HEK293T (cell line): ENCODE measurements at regions not wholly inside any gene's neighbourhood (a gene's known extent, or its start where the extent isn't known, plus 50 kb on each side); places are given as distances from the start of the nearest gene placed in this dataset.

ENCODE experiments used
- CTCF ChIA-PET: fragments of 350-600 bp; formaldehyde crosslinking; extraction: SDS; loops from one replicate; lab custom pipeline; 2021; ENCODE audit warnings: antibody characterized with exemption, inconsistent platforms; lab: Yijun Ruan, JAX
- POLR2A ChIA-PET: fragments of 350-600 bp; formaldehyde crosslinking; extraction: SDS; loops from one replicate; lab custom pipeline; 2020; ENCODE audit warnings: antibody characterized with exemption, inconsistent platforms; lab: Yijun Ruan, JAX
- DNase-seq: peaks from one replicate; pipeline ENCODE4 v3.0.0; 2012; ENCODE audit warnings: mixed read lengths; ENCODE audit errors: extremely low spot score
- ARNT ChIP-seq: fragments of 450-650 bp; IDR thresholded peaks from 2 replicates; pipeline ENCODE4 v1.6.1; 2017; ENCODE audit warnings: mild to moderate bottlenecking
- BHLHE40 ChIP-seq: fragments of 450-650 bp; IDR thresholded peaks from 2 replicates; pipeline ENCODE4 v1.6.1; 2016; ENCODE audit warnings: mild to moderate bottlenecking, moderate library complexity, borderline replicate concordance
- CTBP1 ChIP-seq: fragments of 450-650 bp; IDR thresholded peaks from 2 replicates; pipeline ENCODE4 v1.6.1; 2016; ENCODE audit warnings: borderline replicate concordance
- ELF4 ChIP-seq: fragments of 450-650 bp; IDR thresholded peaks from 2 replicates; pipeline ENCODE4 v1.6.1; 2017; ENCODE audit warnings: antibody characterized with exemption
- FOXA1 ChIP-seq: fragments of 450-650 bp; IDR thresholded peaks from 2 replicates; pipeline ENCODE4 v1.6.1; 2016; ENCODE audit warnings: mild to moderate bottlenecking
- FOXK2 ChIP-seq: fragments of 450-650 bp; IDR thresholded peaks from 2 replicates; pipeline ENCODE4 v1.6.1; 2016; ENCODE audit warnings: mild to moderate bottlenecking
- FOXM1 ChIP-seq: fragments of 450-650 bp; IDR thresholded peaks from 2 replicates; pipeline ENCODE4 v1.6.1; 2017; ENCODE audit warnings: mild to moderate bottlenecking, borderline replicate concordance
- HDGF ChIP-seq: fragments of 450-650 bp; IDR thresholded peaks from 2 replicates; pipeline ENCODE4 v1.6.1; 2017; ENCODE audit warnings: antibody characterized with exemption, borderline replicate concordance
- L3MBTL2 ChIP-seq: fragments of 450-650 bp; conservative IDR thresholded peaks from 2 replicates; pipeline ENCODE4 v1.6.1; 2016; ENCODE audit warnings: mild to moderate bottlenecking
- LEF1 ChIP-seq: fragments of 450-650 bp; IDR thresholded peaks from 2 replicates; pipeline ENCODE4 v1.6.1; 2017; ENCODE audit warnings: mild to moderate bottlenecking, borderline replicate concordance
- NFRKB ChIP-seq: fragments of 450-650 bp; IDR thresholded peaks from 2 replicates; pipeline ENCODE4 v1.6.1; 2016; ENCODE audit warnings: mild to moderate bottlenecking, moderate library complexity
- PKNOX1 ChIP-seq: fragments of 450-650 bp; IDR thresholded peaks from 2 replicates; pipeline ENCODE4 v1.6.1; 2016
- SP1 ChIP-seq: fragments of 450-650 bp; IDR thresholded peaks from 2 replicates; pipeline ENCODE4 v1.6.1; 2017
- SUZ12 ChIP-seq: fragments of 450-650 bp; IDR thresholded peaks from 2 replicates; pipeline ENCODE4 v1.6.1; 2016; ENCODE audit warnings: mild to moderate bottlenecking
- TARDBP ChIP-seq: fragments of 450-650 bp; IDR thresholded peaks from 2 replicates; pipeline ENCODE4 v1.6.1; 2016
- ZNF384 ChIP-seq: fragments of 450-650 bp; IDR thresholded peaks from 2 replicates; pipeline ENCODE4 v1.6.1; 2016

GRCh38 chr15:47209591-47209990 is 507.7 kb upstream of the SEMA6D start:
- no peak for TF ChIP-seq TARDBP
- POLR2A ChIA-PET, result no interaction called here
- CTCF ChIA-PET, result no interaction called here
- no peak for DNase-seq

GRCh38 chr15:47212222-47213010 is 504.9 kb upstream of the SEMA6D start:
- ChIA-PET CTCF (no interaction called here), POLR2A (no interaction called here)
- no peak for DNase-seq
- TF ChIP-seq PKNOX1 (no peak), ELF4 (no peak), TARDBP (no peak), BHLHE40 (no peak)

- ChIA-PET CTCF (no interaction called here), POLR2A (no interaction called here)
- no peak for TF ChIP-seq SUZ12
- TF ChIP-seq PKNOX1, result no peak
- no peak for TF ChIP-seq ARNT
- no peak for TF ChIP-seq SP1
- TF ChIP-seq NFRKB, result no peak
- TF ChIP-seq LEF1, result no peak
- no peak for TF ChIP-seq HDGF
- TF ChIP-seq CTBP1, result no peak
- TF ChIP-seq TARDBP, result no peak
- no peak for TF ChIP-seq FOXK2
- TF ChIP-seq BHLHE40, result no peak
- no peak for TF ChIP-seq ELF4
- no peak for TF ChIP-seq FOXA1
- TF ChIP-seq ZNF384, result no peak
- TF ChIP-seq FOXM1, result no peak
- no peak for TF ChIP-seq L3MBTL2
- DNase-seq, result no peak
Observed at GRCh38 chr15:47213883-47214282, 503.4 kb upstream of the SEMA6D start.

GRCh38 chr15:47218295-47218694 is 499.0 kb upstream of the SEMA6D start:
- POLR2A ChIA-PET, result no interaction called here
- CTCF ChIA-PET, result no interaction called here
- TF ChIP-seq ELF4, result no peak
- TF ChIP-seq NFRKB, result no peak
- no peak for TF ChIP-seq CTBP1
- no peak for TF ChIP-seq ARNT
- no peak for TF ChIP-seq SUZ12
- no peak for TF ChIP-seq BHLHE40
- no peak for DNase-seq

DNA sequence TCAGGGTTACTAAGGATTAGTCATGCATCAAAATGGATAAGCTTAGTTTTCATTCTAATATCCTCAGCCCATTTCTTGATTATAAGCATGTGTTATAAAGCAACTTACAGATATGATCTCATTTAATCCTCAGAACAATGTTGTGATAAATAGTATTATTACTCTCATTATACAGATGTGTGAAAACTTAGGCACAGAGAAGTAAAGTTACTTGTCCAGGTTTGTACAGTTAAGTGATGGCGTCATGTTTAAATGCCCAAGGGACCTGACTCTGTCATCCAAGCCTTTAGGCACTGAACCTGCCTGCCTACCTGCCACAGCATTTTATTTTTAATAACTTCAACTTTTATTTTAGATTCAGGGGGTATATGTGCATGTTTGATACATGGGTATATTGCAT is 472.9 kb upstream of the SEMA6D start:
- POLR2A ChIA-PET, result no interaction called here
- CTCF ChIA-PET, result no interaction called here
- no peak for DNase-seq

DNA sequence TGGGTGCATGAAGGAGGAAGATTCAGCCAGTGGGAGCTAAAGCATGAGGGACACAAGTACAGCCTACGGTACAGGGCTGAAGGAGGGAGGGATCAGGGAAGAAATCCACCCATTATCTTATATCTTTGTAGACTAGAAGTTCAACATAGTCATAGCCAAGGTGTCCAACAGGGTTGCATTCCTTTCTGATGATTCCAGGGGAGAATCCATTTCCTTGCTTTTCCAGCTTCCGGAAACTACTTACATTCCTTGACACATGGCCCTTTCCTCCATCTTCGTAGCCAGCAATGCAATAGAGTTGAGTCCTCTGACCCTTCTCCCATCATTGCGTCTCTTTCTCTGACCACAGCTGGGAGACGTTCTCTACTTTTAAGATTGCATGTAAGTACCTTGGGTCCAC is 471.0 kb upstream of the SEMA6D start:
- ChIA-PET CTCF (no interaction called here), POLR2A (no interaction called here)
- DNase-seq, result no peak
- no peak for TF ChIP-seq FOXM1
- no peak for TF ChIP-seq FOXK2
- TF ChIP-seq PKNOX1, result no peak
- TF ChIP-seq BHLHE40, result no peak
- TF ChIP-seq ELF4, result no peak
- no peak for TF ChIP-seq CTBP1
- no peak for TF ChIP-seq SP1
- TF ChIP-seq FOXA1, result no peak
- TF ChIP-seq HDGF, result no peak
- TF ChIP-seq LEF1, result no peak
- no peak for TF ChIP-seq SUZ12

More for the DNA sequence above, 472.9 kb upstream of the SEMA6D start:
- TF ChIP-seq CTBP1 (no peak), HDGF (no peak), SUZ12 (no peak), FOXA1 (no peak), FOXM1 (no peak), ARNT (no peak), BHLHE40 (no peak), ELF4 (no peak), ZNF384 (no peak)

DNA sequence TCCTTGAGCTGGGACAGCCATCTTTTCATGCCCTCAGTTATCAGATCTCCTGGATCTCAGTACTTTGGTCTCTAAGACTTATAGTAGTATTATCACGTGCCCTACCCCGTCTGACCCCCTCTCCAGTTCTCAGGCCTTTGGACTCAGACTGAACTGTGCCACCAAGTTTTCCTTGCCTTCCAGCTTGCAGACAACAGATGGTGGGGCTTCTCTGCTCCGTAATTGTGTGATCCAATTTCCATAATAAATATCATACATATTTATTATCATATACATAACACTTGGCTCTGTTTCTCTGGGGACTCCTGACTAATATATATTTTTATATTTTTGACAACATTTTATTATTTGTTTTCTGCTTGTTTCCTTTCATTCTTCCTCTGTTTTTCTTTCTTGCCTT is 458.8 kb upstream of the SEMA6D start:
- TF ChIP-seq PKNOX1, result no peak
- no peak for TF ChIP-seq FOXK2
- no peak for TF ChIP-seq SP1
- TF ChIP-seq BHLHE40, result no peak
- TF ChIP-seq LEF1, result no peak
- no peak for TF ChIP-seq HDGF
- no peak for TF ChIP-seq NFRKB
- TF ChIP-seq SUZ12, result no peak
- TF ChIP-seq TARDBP, result no peak
- no peak for TF ChIP-seq CTBP1
- TF ChIP-seq ARNT, result no peak
- TF ChIP-seq FOXA1, result no peak
- CTCF ChIA-PET, result no interaction called here
- no peak for DNase-seq
- POLR2A ChIA-PET, result no interaction called here
